ENCODE measurements at regions not wholly inside any gene's neighbourhood (a gene's known extent, or its start where the extent isn't known, plus 50 kb on each side); places are given as distances from the start of the nearest gene placed in this dataset.

- Histone ChIP-seq H3K27ac (no peak overlapping the region), H3K9me3 (no peaks in the 10 kb centered on the region), H3K4me1 (no peaks in the 10 kb centered on the region), H3K36me3 (ENCODE audit: insufficient read depth in 1 of 2, low read depth in 1 of 2) (no peaks in the 10 kb centered on the region), H3K27me3 (ENCODE audit: insufficient read depth in 3 of 3, low read length in 2 of 3) (no peaks in the 10 kb centered on the region), H3K4me3 (no peak overlapping the region)
- TF ChIP-seq, protein P1, sequence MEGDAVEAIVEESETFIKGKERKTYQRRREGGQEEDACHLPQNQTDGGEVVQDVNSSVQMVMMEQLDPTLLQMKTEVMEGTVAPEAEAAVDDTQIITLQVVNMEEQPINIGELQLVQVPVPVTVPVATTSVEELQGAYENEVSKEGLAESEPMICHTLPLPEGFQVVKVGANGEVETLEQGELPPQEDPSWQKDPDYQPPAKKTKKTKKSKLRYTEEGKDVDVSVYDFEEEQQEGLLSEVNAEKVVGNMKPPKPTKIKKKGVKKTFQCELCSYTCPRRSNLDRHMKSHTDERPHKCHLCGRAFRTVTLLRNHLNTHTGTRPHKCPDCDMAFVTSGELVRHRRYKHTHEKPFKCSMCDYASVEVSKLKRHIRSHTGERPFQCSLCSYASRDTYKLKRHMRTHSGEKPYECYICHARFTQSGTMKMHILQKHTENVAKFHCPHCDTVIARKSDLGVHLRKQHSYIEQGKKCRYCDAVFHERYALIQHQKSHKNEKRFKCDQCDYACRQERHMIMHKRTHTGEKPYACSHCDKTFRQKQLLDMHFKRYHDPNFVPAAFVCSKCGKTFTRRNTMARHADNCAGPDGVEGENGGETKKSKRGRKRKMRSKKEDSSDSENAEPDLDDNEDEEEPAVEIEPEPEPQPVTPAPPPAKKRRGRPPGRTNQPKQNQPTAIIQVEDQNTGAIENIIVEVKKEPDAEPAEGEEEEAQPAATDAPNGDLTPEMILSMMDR (IDR thresholded peaks at IDR 0.05) = no peak
- DNase-seq (no peak), ATAC-seq (no peak)
- intact Hi-C loops (cut with DNase I) = no loop called here
- WGBS, 3 donors = 37 to 41% (median 38%) methylated on average over 4 of the region's 4 CpGs
These were observed 298.6 kb upstream of the PSMD7 start for GRCh38 chr16:73997971-73998370.

DNA sequence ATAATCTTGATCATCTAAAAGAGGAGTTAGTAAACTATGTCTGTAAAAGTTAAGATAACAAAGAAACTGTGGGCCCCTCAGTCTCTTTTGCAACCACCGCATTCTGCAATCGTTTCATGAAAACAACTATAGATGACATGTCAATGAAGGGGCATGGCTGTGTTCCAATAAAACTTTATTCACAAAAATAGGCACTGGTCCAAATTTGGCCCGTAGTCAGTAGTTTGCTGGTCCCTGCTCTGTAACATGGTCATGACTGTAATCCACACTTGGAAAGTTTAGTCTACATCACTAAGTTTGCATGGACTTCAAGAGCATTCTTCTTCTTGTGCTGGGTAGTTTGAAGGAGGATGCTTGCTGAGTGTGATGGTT, 299.3 kb upstream of the PSMD7 start:
- intact Hi-C loops (cut with DNase I) = no loop called here
- Histone ChIP-seq H3K27ac (no peak overlapping the region), H3K4me1 (no peaks in the 10 kb centered on the region), H3K27me3 (ENCODE audit: insufficient read depth in 3 of 3, low read length in 2 of 3) (no peaks in the 10 kb centered on the region), H3K4me3 (no peak overlapping the region), H3K9me3 (no peaks in the 10 kb centered on the region), H3K36me3 (ENCODE audit: insufficient read depth in 1 of 2, low read depth in 1 of 2) (no peaks in the 10 kb centered on the region)
- WGBS, 3 donors = 67 to 75% (median 70%) methylated on average over 3 of the region's 3 CpGs
- TF ChIP-seq, protein P1 (IDR thresholded peaks at IDR 0.05) = no peak
- no peak for ATAC-seq
- DNase-seq = no peak

GRCh38 chr16:73996624-73997339, 299.8 kb upstream of the PSMD7 start:
- no peaks in the 10 kb centered on the region for H3K9me3 ChIP-seq
- TF ChIP-seq, protein P1 (IDR thresholded peaks at IDR 0.05) = no peak
- no peak overlapping the region for H3K27ac ChIP-seq
- no peak overlapping the region for H3K4me3 ChIP-seq
- ATAC-seq = no peak
- intact Hi-C loops (cut with DNase I) = no loop called here
- DNase-seq = no peak
- no peaks in the 10 kb centered on the region for H3K4me1 ChIP-seq
- 60 to 67% (median 65%) methylated on average over 11 of the region's 11 CpGs for WGBS, 3 donors
- H3K27me3 ChIP-seq (ENCODE audit: insufficient read depth in 3 of 3, low read length in 2 of 3) = no peaks in the 10 kb centered on the region
- no peaks in the 10 kb centered on the region for H3K36me3 ChIP-seq (ENCODE audit: insufficient read depth in 1 of 2, low read depth in 1 of 2)

DNA sequence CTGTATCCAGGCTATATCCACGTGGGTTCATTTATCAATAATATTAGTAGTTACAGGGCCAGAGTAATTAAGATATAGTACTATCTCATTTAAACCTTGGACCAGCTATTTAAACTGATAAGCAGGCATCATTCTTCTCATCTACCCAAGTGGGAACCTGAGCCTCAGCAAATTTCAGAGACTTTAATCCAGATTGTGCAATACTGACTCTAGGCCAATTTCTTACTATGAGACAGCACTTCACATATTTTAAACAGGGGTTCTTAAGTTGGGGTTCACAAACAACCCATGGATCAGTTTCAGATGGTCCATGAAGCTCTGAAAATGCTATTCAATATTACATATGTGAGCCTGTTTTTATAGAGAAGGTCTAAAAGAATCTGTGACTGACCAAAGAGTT, 302.7 kb upstream of the PSMD7 start:
- ATAC-seq (no peak), DNase-seq (no peak)
- H3K27ac ChIP-seq = no peak overlapping the region
- H3K9me3 ChIP-seq = no peaks in the 10 kb centered on the region
- H3K27me3 ChIP-seq (ENCODE audit: insufficient read depth in 3 of 3, low read length in 2 of 3) = no peaks in the 10 kb centered on the region
- no peaks in the 10 kb centered on the region for H3K4me1 ChIP-seq
- intact Hi-C loops (cut with DNase I) = no loop called here
- 40 to 53% (median 51%) methylated on average over 1 of the region's 1 CpG for WGBS, 3 donors
- TF ChIP-seq, protein P1 (IDR thresholded peaks at IDR 0.05) = no peak
- no peak overlapping the region for H3K4me3 ChIP-seq
- no peaks in the 10 kb centered on the region for H3K36me3 ChIP-seq (ENCODE audit: insufficient read depth in 1 of 2, low read depth in 1 of 2)

DNA sequence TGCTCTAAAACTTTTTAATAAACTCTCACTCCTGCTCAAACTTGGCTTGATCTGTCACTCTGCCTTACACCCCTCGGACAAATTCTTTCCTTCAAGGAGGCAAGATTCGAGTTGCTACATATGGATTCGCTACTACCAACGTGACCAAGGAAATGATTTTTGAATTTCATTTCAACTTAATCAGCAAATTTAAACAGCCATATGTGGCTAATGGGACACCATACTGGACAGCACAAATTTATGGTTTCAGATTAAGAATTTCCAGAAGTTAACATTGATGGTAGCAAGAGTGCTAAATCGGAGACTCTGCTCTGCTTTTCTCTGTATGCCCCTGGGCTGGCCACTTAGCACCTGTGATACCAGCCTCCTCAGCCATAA, 318.2 kb upstream of the PSMD7 start:
- 91 to 95% (median 94%) methylated on average over 5 of the region's 5 CpGs for WGBS, 3 donors
- TF ChIP-seq, protein P1 (IDR thresholded peaks at IDR 0.05) = no peak
- DNase-seq (no peak), ATAC-seq (no peak)
- no peak overlapping the region for H3K27ac ChIP-seq
- no peaks in the 10 kb centered on the region for H3K36me3 ChIP-seq (ENCODE audit: insufficient read depth in 1 of 2, low read depth in 1 of 2)
- no peaks in the 10 kb centered on the region for H3K9me3 ChIP-seq
- no peaks in the 10 kb centered on the region for H3K27me3 ChIP-seq (ENCODE audit: insufficient read depth in 3 of 3, low read length in 2 of 3)
- no peak overlapping the region for H3K4me3 ChIP-seq
- H3K4me1 ChIP-seq = no peaks in the 10 kb centered on the region
- intact Hi-C loops (cut with DNase I) = no loop called here

Measured in psoas muscle (tissue), 7 donors.